Colonic mucosa (tissue), 4 donors: ENCODE measurements at regions not wholly inside any gene's neighbourhood (a gene's known extent, or its start where the extent isn't known, plus 50 kb on each side); places are given as distances from the start of the nearest gene placed in this dataset.
A peak's percentile ranks its signal among the peaks of the same experiment; 100 is the strongest.

Experiments
- DNase-seq: peaks from one replicate; pipeline ENCODE4 v3.0.0-alpha.2; 2020
- H3K27ac ChIP-seq: fragments of 200-600 bp; one replicate; pipeline ENCODE4 v1.8.0; 2021
- H3K27me3 ChIP-seq: fragments of 200-600 bp; one replicate; pipeline ENCODE4 v1.8.0; 2021
- H3K36me3 ChIP-seq: fragments of 200-600 bp; one replicate; pipeline ENCODE4 v1.8.0; 2021
- H3K4me1 ChIP-seq: fragments of 200-600 bp; one replicate; pipeline ENCODE4 v1.8.0; 2021; ENCODE audit warnings: mild to moderate bottlenecking
- H3K4me3 ChIP-seq: fragments of 200-600 bp; one replicate; pipeline ENCODE4 v1.8.0; 2021
- H3K9ac ChIP-seq, 2 donors: one replicate each; pipeline ENCODE4 v1.7.0; 2013; ENCODE audit warnings: control low read depth in 2 of 2, low read depth in 2 of 2, low read length in 2 of 2
- H3K9me3 ChIP-seq: fragments of 200-600 bp; one replicate; pipeline ENCODE4 v1.8.0; 2021
- intact Hi-C: fragments of 100-400 bp; cut with DNase I; formaldehyde crosslinking; loops from one replicate; pipeline ENCODE4 v1.14.1; 2022
- TF ChIP-seq, protein P1 (sequence below): fragments of 200-600 bp; IDR thresholded peaks from one replicate; pipeline ENCODE4 v1.8.0; 2022; ENCODE audit warnings: antibody characterized with exemption, mild to moderate bottlenecking
- donor health status: healthy.
- donor health status: DM: no; HTN: no; CAD: no.
- donor health status: DM: no; HTN: no; CAD: no.

DNA sequence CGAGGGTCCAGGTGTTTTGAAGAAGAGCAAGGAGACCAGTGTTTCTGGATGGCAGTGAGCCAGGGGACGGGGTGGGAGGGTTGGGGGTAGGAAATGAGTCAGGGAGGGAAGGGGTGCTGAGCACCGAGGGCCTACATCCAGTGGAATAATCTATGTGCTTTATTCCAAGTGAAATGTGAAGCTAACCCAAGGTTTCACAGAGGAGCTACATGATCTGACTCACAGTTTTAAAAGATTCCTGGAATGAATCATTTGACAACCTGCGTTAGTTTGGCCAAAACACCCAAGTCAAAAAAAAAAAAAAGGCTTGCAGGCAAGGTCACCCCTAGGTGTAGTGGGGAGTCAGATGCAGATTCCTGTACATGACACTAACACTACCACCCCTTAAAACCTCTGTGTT is 419.7 kb upstream of the MEX3C start:
- Histone ChIP-seq H3K27me3 (no peaks in the 10 kb centered on the region), H3K27ac (no peak overlapping the region), H3K4me3 (no peak overlapping the region), H3K9ac (no peak overlapping the region), H3K9me3 (no peaks in the 10 kb centered on the region), H3K36me3 (no peaks in the 10 kb centered on the region), H3K4me1 (no peaks in the 10 kb centered on the region)
- TF ChIP-seq, protein P1, sequence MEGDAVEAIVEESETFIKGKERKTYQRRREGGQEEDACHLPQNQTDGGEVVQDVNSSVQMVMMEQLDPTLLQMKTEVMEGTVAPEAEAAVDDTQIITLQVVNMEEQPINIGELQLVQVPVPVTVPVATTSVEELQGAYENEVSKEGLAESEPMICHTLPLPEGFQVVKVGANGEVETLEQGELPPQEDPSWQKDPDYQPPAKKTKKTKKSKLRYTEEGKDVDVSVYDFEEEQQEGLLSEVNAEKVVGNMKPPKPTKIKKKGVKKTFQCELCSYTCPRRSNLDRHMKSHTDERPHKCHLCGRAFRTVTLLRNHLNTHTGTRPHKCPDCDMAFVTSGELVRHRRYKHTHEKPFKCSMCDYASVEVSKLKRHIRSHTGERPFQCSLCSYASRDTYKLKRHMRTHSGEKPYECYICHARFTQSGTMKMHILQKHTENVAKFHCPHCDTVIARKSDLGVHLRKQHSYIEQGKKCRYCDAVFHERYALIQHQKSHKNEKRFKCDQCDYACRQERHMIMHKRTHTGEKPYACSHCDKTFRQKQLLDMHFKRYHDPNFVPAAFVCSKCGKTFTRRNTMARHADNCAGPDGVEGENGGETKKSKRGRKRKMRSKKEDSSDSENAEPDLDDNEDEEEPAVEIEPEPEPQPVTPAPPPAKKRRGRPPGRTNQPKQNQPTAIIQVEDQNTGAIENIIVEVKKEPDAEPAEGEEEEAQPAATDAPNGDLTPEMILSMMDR: no peak
- intact Hi-C loops: no loop called here
- no peak for DNase-seq

GRCh38 chr18:51617572-51618260 is 420.2 kb upstream of the MEX3C start:
- no peaks in the 10 kb centered on the region for H3K9me3 ChIP-seq
- no peak for DNase-seq
- TF ChIP-seq, protein P1: no peak
- no peak overlapping the region for H3K27ac ChIP-seq
- no peak overlapping the region for H3K9ac ChIP-seq
- intact Hi-C loops: no loop called here
- H3K27me3 ChIP-seq: no peaks in the 10 kb centered on the region
- no peaks in the 10 kb centered on the region for H3K36me3 ChIP-seq
- no peaks in the 10 kb centered on the region for H3K4me1 ChIP-seq
- no peak overlapping the region for H3K4me3 ChIP-seq

- no peak overlapping the region for H3K4me3 ChIP-seq
- intact Hi-C loops: no loop called here
- H3K9ac ChIP-seq: no peak overlapping the region
- TF ChIP-seq, protein P1: no peak
- no peaks in the 10 kb centered on the region for H3K4me1 ChIP-seq
- H3K27me3 ChIP-seq: no peaks in the 10 kb centered on the region
- DNase-seq: no peak
- no peaks in the 10 kb centered on the region for H3K9me3 ChIP-seq
- no peaks in the 10 kb centered on the region for H3K36me3 ChIP-seq
- no peak overlapping the region for H3K27ac ChIP-seq
Observed at GRCh38 chr18:51619283-51619682, 421.8 kb upstream of the MEX3C start.

DNA sequence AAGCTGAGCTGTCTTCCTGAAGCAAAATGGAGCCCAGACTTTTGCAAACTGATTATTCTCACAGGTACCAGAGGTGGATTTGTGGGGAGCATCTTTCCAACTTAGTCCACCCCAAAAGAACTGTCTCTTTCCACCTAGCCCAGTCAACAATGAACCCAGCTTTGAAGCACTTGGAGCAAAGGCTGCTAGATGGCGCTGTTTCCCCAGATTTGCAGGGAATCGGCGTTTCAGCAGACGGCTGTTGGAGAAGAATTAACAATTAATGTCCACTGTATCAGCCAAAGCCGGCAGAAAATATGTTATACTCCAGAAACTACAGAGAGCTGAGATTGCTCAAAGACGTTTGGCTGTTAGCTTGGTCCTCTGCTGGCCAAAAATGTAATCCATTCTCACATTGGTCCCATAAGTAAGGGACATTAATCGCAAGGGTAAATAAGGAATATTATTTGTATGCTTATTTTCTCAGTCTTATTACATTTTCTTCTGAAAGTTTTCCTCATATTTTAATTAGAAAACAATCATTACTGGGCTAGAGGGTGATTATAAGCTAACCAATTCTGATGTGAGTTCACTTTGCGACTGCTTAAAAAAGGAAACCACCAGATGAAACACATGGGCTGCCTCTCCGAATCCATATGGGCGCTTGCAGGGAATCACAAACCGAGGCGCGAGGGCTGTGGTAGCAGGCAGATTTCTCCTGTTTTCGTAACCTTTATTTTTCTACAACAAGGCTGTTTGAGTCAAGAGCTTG is 423.8 kb upstream of the MEX3C start:
- no peaks in the 10 kb centered on the region for H3K9me3 ChIP-seq
- no peak overlapping the region for H3K27ac ChIP-seq
- no peaks in the 10 kb centered on the region for H3K36me3 ChIP-seq
- H3K9ac ChIP-seq: no peak overlapping the region
- peak; percentile 28 for DNase-seq
- TF ChIP-seq, protein P1: peak; percentile 43
- no peaks in the 10 kb centered on the region for H3K27me3 ChIP-seq
- intact Hi-C loops: no loop called here
- H3K4me1 ChIP-seq: no peaks in the 10 kb centered on the region
- H3K4me3 ChIP-seq: no peak overlapping the region

- DNase-seq: no peak
- H3K4me1 ChIP-seq: no peaks in the 10 kb centered on the region
- no peaks in the 10 kb centered on the region for H3K9me3 ChIP-seq
- no peak overlapping the region for H3K27ac ChIP-seq
- H3K36me3 ChIP-seq: no peaks in the 10 kb centered on the region
- H3K9ac ChIP-seq: no peak overlapping the region
- H3K4me3 ChIP-seq: no peak overlapping the region
- intact Hi-C loops: no loop called here
- TF ChIP-seq, protein P1: no peak
- no peaks in the 10 kb centered on the region for H3K27me3 ChIP-seq
Observed at GRCh38 chr18:51621864-51622160, 424.3 kb upstream of the MEX3C start.
